ENCODE measurements at regions not wholly inside any gene's neighbourhood (a gene's known extent, or its start where the extent isn't known, plus 50 kb on each side); places are given as distances from the start of the nearest gene placed in this dataset.

DNA sequence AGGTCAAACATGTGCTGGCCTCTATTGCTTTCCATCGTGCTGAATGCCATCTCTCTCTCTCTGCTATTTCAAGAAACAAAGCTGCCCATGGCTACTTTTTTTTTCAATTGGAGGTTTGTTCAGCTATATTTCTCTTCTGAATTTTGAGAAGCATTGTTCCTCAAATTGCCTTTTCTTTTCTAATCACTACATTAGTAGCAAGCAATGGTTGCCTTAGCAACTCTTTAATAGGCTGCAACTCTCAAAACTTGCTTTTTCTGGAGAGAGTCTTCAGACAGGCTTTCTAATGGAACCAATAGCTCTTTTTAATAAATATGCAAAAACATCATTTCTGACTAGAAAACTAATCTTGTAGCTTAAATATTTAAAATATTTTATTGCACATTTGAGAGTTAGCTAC is 439.0 kb downstream of the LRRIQ3 start:
- CTCF ChIA-PET = interaction anchor here (0.6 kb wide), 1 partner anchor 285 kb away, joined by 3 read pairs; no protein-coding TSS in a partner anchor
- WGBS (ENCODE audit: insufficient coverage, insufficient replicate concordance, low lambda C conversion rate, missing lambda C conversion rate) = 10% methylated on average over 1 of the region's 1 CpG
- FAIRE-seq = no peak
- no peak overlapping the region for H3K4me2 ChIP-seq (ENCODE audit: control insufficient read depth, insufficient read depth)
- no peaks in the 10 kb centered on the region for H3K27me3 ChIP-seq (replicated peaks in 1 of 2; ENCODE audit: control insufficient read depth in 2 of 2, insufficient read depth in 2 of 2, low read length in 1 of 2)
- no peak overlapping the region for H3K4me3 ChIP-seq
- intact Hi-C loops (cut with micrococcal nuclease; ENCODE audit: unreplicated experiment) (no loop called here), in situ Hi-C loops (cut with MboI) (no loop called here)
- SMC1A ChIA-PET (ENCODE audit: uncharacterized antibody, unreplicated experiment) = interaction anchor here (1.0 kb wide), 1 partner anchor 57 kb away, joined by 3 read pairs; no protein-coding TSS in a partner anchor
- DNase-seq (ENCODE audit: low read depth, low spot score) = no peak
- POLR2A ChIA-PET = no interaction called here
- H2AFZ ChIP-seq (ENCODE audit: control insufficient read depth, low read depth, low read length) = no peak overlapping the region
- no peak overlapping the region for H3K9ac ChIP-seq (ENCODE audit: control insufficient read depth, insufficient read depth, low read length)
- no TSS peak for BruUV-seq (replicated peaks)
- no peaks in the 10 kb centered on the region for H3K4me1 ChIP-seq (ENCODE audit: control insufficient read depth, insufficient read depth, low read length)
- no peaks in the 10 kb centered on the region for H4K20me1 ChIP-seq (ENCODE audit: control insufficient read depth, insufficient read depth)
- no peak for ATAC-seq
- RAD21 ChIA-PET (ENCODE audit: unreplicated experiment) = no interaction called here
- no peak overlapping the region for H3K27ac ChIP-seq (ENCODE audit: control insufficient read depth, insufficient read depth)
- no peaks in the 10 kb centered on the region for H3K36me3 ChIP-seq (ENCODE audit: control insufficient read depth in 2 of 2, insufficient read depth in 2 of 2, low read length in 1 of 2)
- H3K79me2 ChIP-seq (ENCODE audit: control insufficient read depth, insufficient read depth, low read length) = no peaks in the 10 kb centered on the region
- no peaks in the 10 kb centered on the region for H3K9me3 ChIP-seq (replicated peaks; ENCODE audit: control insufficient read depth, insufficient read depth, low read length)
- TF ChIP-seq ESRRA (IDR thresholded peaks at IDR 0.05; ENCODE audit: low read length) (no peak), PRDM15 (CRISPR knock-in tag; IDR thresholded peaks at IDR 0.05) (no peak), SREBF1 (IDR thresholded peaks at IDR 0.05; ENCODE audit: low read length) (no peak), BCL11A (IDR thresholded peaks at IDR 0.05; ENCODE audit: low read depth, low read length) (no peak), KLF5 (IDR thresholded peaks at IDR 0.05; ENCODE audit: partially characterized antibody) (no peak), FOS (IDR thresholded peaks at IDR 0.05; ENCODE audit: borderline replicate concordance, extremely low read depth, insufficient read length) (no peak), SMAD1 (IDR thresholded peaks at IDR 0.05; ENCODE audit: low read depth, partially characterized antibody) (no peak), ZNF24 (IDR thresholded peaks at IDR 0.05) (no peak), CHD2 (IDR thresholded peaks at IDR 0.05; ENCODE audit: borderline replicate concordance, low read depth, low read length) (no peak), HSF1 (IDR thresholded peaks at IDR 0.05; ENCODE audit: low read depth, low read length) (no peak), JUND (IDR thresholded peaks at IDR 0.05; ENCODE audit: low read depth, low read length) (no peak), MYB (IDR thresholded peaks at IDR 0.05; ENCODE audit: borderline replicate concordance, low read depth, low read length) (no peak), CBFB (IDR thresholded peaks at IDR 0.05; ENCODE audit: low read depth) (no peak)
- TF ChIP-seq, protein P1, sequence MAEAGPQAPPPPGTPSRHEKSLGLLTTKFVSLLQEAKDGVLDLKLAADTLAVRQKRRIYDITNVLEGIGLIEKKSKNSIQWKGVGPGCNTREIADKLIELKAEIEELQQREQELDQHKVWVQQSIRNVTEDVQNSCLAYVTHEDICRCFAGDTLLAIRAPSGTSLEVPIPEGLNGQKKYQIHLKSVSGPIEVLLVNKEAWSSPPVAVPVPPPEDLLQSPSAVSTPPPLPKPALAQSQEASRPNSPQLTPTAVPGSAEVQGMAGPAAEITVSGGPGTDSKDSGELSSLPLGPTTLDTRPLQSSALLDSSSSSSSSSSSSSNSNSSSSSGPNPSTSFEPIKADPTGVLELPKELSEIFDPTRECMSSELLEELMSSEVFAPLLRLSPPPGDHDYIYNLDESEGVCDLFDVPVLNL (IDR thresholded peaks at IDR 0.05; ENCODE audit: low read depth, low read length) = no peak
- TF ChIP-seq, protein P2, sequence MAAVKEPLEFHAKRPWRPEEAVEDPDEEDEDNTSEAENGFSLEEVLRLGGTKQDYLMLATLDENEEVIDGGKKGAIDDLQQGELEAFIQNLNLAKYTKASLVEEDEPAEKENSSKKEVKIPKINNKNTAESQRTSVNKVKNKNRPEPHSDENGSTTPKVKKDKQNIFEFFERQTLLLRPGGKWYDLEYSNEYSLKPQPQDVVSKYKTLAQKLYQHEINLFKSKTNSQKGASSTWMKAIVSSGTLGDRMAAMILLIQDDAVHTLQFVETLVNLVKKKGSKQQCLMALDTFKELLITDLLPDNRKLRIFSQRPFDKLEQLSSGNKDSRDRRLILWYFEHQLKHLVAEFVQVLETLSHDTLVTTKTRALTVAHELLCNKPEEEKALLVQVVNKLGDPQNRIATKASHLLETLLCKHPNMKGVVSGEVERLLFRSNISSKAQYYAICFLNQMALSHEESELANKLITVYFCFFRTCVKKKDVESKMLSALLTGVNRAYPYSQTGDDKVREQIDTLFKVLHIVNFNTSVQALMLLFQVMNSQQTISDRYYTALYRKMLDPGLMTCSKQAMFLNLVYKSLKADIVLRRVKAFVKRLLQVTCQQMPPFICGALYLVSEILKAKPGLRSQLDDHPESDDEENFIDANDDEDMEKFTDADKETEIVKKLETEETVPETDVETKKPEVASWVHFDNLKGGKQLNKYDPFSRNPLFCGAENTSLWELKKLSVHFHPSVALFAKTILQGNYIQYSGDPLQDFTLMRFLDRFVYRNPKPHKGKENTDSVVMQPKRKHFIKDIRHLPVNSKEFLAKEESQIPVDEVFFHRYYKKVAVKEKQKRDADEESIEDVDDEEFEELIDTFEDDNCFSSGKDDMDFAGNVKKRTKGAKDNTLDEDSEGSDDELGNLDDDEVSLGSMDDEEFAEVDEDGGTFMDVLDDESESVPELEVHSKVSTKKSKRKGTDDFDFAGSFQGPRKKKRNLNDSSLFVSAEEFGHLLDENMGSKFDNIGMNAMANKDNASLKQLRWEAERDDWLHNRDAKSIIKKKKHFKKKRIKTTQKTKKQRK (IDR thresholded peaks at IDR 0.05; ENCODE audit: low read depth, low read length) = no peak
